Muscle layer of duodenum (tissue), 2 donors: ENCODE measurements at regions not wholly inside any gene's neighbourhood (a gene's known extent, or its start where the extent isn't known, plus 50 kb on each side); places are given as distances from the start of the nearest gene placed in this dataset.

Experiments used
- H3K27ac ChIP-seq: one replicate; pipeline ENCODE4 v1.7.0; 2013; ENCODE audit warnings: mild to moderate bottlenecking, low read length
- H3K27me3 ChIP-seq: one replicate; pipeline ENCODE4 v1.7.0; 2013; ENCODE audit warnings: low read depth, mild to moderate bottlenecking, control low read depth, low read length
- H3K36me3 ChIP-seq, 2 donors: one replicate each; pipeline ENCODE4 v1.7.0; 2013; ENCODE audit warnings: low read length in 2 of 2, control low read depth in 1 of 2, mild to moderate bottlenecking in 1 of 2; ENCODE audit not compliant: insufficient read depth in 2 of 2, control insufficient read depth in 1 of 2
- H3K4me1 ChIP-seq, 2 donors: one replicate each; pipeline ENCODE4 v1.7.0; 2013; ENCODE audit warnings: low read length in 2 of 2, mild to moderate bottlenecking in 2 of 2, control low read depth in 1 of 2, moderate library complexity in 1 of 2; ENCODE audit not compliant: insufficient read depth in 2 of 2, control insufficient read depth in 1 of 2
- H3K4me3 ChIP-seq, 2 donors: one replicate each; pipeline ENCODE4 v1.7.0; 2013; ENCODE audit warnings: low read length in 2 of 2, low read depth in 1 of 2, mild to moderate bottlenecking in 1 of 2
- H3K9me3 ChIP-seq, 2 donors: one replicate each; pipeline ENCODE4 v1.7.0; 2013; ENCODE audit warnings: low read length in 2 of 2, control low read depth in 1 of 2, mild to moderate bottlenecking in 1 of 2; ENCODE audit not compliant: control insufficient read depth in 1 of 2
- donor health status: healthy.

- Histone ChIP-seq H3K36me3 (no peaks in the 10 kb centered on the region), H3K4me3 (no peak overlapping the region), H3K27me3 (no peaks in the 10 kb centered on the region), H3K4me1 (no peaks in the 10 kb centered on the region), H3K9me3 (no peaks in the 10 kb centered on the region), H3K27ac (no peak overlapping the region)
These were observed 637.2 kb downstream of the TMTC2 start for GRCh38 chr12:83323866-83324265.

GRCh38 chr12:83322809-83323208 is 636.1 kb downstream of the TMTC2 start:
- Histone ChIP-seq H3K4me1 (peaks cover 0 to 3% of the 10 kb centered on the region in 2 donors), H3K27me3 (no peaks in the 10 kb centered on the region), H3K9me3 (no peaks in the 10 kb centered on the region), H3K36me3 (no peaks in the 10 kb centered on the region), H3K27ac (no peak overlapping the region), H3K4me3 (no peak overlapping the region)

- Histone ChIP-seq H3K9me3 (no peaks in the 10 kb centered on the region), H3K27ac (no peak overlapping the region), H3K27me3 (no peaks in the 10 kb centered on the region), H3K4me3 (no peak overlapping the region), H3K4me1 (peaks cover 0 to 5% of the 10 kb centered on the region in 2 donors), H3K36me3 (no peaks in the 10 kb centered on the region)
These were observed 635.3 kb downstream of the TMTC2 start for GRCh38 chr12:83321971-83322370.

GRCh38 chr12:83320350-83320749 is 633.6 kb downstream of the TMTC2 start:
- no peaks in the 10 kb centered on the region for H3K9me3 ChIP-seq
- H3K27me3 ChIP-seq = no peaks in the 10 kb centered on the region
- peaks cover 0 to 5% of the 10 kb centered on the region in 2 donors for H3K4me1 ChIP-seq
- H3K27ac ChIP-seq = no peak overlapping the region
- H3K4me3 ChIP-seq = no peak overlapping the region
- H3K36me3 ChIP-seq = no peaks in the 10 kb centered on the region

DNA sequence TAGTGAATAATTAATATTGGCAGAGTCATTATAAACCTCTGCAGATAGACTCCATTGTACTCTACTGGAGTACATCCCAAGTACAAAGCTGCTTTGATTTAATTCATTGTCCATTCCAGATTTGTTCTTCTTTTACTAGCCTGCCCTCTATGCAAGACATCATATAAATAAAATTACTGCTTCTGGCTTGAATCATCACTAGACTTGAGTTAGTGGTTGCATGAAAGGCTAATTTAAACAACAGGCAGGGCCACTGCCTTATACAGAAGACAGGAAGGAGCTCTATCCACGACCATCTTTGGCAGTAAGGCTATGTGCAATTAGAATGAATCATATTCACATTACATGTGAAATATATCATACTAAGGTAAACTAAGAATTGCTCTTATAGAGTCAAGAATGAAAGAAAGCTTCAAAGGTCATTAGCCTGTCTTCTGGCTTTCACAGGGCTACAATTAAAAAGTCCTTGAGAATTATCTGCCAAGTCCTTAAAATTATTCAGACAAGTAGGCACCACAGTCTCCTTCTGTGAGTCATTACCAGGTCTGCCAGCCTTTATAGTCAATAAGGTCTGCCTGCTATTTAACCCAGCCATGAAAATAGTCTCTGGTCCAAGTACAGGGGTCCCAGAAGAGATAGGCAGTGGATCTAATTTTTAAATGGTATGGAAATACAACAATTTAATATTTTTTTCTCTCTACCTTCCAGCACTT is 631.8 kb downstream of the TMTC2 start:
- Histone ChIP-seq H3K27me3 (no peaks in the 10 kb centered on the region), H3K4me1 (peaks cover 0 to 5% of the 10 kb centered on the region in 2 donors), H3K4me3 (no peak overlapping the region), H3K9me3 (no peaks in the 10 kb centered on the region), H3K27ac (peak overlapping the region; percentile 11), H3K36me3 (no peaks in the 10 kb centered on the region)

- Histone ChIP-seq H3K36me3 (no peaks in the 10 kb centered on the region), H3K27ac (peak overlapping the region; percentile 24), H3K27me3 (no peaks in the 10 kb centered on the region), H3K4me1 (peaks cover 0 to 5% of the 10 kb centered on the region in 2 donors), H3K9me3 (no peaks in the 10 kb centered on the region), H3K4me3 (no peak overlapping the region)
These were observed 630.9 kb downstream of the TMTC2 start for GRCh38 chr12:83317595-83317994.

DNA sequence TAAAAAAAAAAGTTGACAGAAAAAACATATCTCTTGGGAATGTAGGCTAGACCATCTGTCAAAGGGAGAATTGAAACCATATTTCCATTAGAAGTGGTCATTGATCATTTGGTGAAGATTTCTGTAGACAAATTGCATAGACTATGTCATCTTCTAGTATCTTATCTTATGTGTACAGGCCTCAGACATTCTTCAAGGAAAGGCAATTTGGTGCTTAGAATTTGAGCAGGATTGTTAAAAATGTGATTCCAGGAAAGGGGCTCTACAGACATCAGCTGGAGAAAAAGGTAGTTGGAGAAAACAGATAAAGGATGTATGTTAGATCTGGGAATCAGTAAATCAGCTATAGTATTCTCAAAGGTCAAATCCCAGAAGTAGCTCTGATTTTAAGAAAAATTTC is 627.1 kb downstream of the TMTC2 start:
- Histone ChIP-seq H3K4me3 (no peak overlapping the region), H3K4me1 (peaks cover 0 to 5% of the 10 kb centered on the region in 2 donors), H3K27ac (no peak overlapping the region), H3K27me3 (no peaks in the 10 kb centered on the region), H3K36me3 (no peaks in the 10 kb centered on the region), H3K9me3 (no peaks in the 10 kb centered on the region)

- H3K4me3 ChIP-seq = no peak overlapping the region
- H3K4me1 ChIP-seq = peaks cover 0 to 5% of the 10 kb centered on the region in 2 donors
- H3K36me3 ChIP-seq = no peaks in the 10 kb centered on the region
- no peaks in the 10 kb centered on the region for H3K27me3 ChIP-seq
- H3K9me3 ChIP-seq = no peaks in the 10 kb centered on the region
- no peak overlapping the region for H3K27ac ChIP-seq
These were observed 626.6 kb downstream of the TMTC2 start for GRCh38 chr12:83313322-83313721.

DNA sequence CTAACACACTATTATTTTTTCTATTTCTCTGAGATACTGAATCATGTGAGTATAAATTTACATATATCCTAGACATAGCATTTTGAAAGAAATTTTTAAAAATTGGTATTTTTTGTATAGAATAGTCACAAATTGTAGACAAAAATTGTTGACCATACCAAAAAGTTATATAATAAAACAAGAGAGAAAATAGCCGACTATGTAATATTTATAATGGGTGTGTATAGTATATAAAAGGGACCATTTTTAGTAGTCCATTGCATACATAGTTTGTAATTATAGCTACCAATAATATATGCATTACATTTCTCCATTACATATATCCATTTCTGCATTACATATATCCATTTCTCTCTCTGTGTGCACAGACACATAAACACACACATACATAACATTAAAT is 590.2 kb downstream of the TMTC2 start:
- H3K36me3 ChIP-seq = no peaks in the 10 kb centered on the region
- H3K27ac ChIP-seq = no peak overlapping the region
- no peak overlapping the region for H3K4me3 ChIP-seq
- no peaks in the 10 kb centered on the region for H3K4me1 ChIP-seq
- no peaks in the 10 kb centered on the region for H3K9me3 ChIP-seq
- no peaks in the 10 kb centered on the region for H3K27me3 ChIP-seq

- Histone ChIP-seq H3K4me1 (no peaks in the 10 kb centered on the region), H3K4me3 (no peak overlapping the region), H3K36me3 (no peaks in the 10 kb centered on the region), H3K9me3 (no peaks in the 10 kb centered on the region), H3K27ac (no peak overlapping the region), H3K27me3 (no peaks in the 10 kb centered on the region)
These were observed 584.5 kb downstream of the TMTC2 start for GRCh38 chr12:83271201-83271600.

- Histone ChIP-seq H3K27ac (no peak overlapping the region), H3K4me3 (no peak overlapping the region), H3K36me3 (no peaks in the 10 kb centered on the region), H3K9me3 (no peaks in the 10 kb centered on the region), H3K27me3 (no peaks in the 10 kb centered on the region), H3K4me1 (no peaks in the 10 kb centered on the region)
These were observed 579.1 kb downstream of the TMTC2 start for GRCh38 chr12:83265808-83266207.

DNA sequence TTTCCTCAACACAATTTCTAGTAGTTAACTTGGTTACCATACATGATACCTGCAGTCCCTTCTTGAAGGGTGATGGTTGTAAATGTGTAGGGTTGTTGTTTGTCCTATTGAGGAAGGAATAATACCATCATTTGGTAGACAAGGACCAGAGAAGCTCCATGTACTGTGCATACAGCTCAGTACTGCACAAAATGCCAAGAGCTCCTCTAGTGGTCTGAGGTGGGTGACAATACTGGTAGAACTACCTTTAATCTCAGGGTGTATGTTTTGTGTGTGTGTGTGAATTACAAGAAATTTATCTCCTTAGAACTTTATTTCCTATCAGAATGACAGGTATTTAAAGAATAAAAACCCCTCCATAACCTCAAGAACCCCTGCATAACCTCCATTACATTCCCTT is 575.3 kb downstream of the TMTC2 start:
- H3K4me3 ChIP-seq = no peak overlapping the region
- no peaks in the 10 kb centered on the region for H3K36me3 ChIP-seq
- H3K4me1 ChIP-seq = no peaks in the 10 kb centered on the region
- no peak overlapping the region for H3K27ac ChIP-seq
- H3K9me3 ChIP-seq = no peaks in the 10 kb centered on the region
- H3K27me3 ChIP-seq = no peaks in the 10 kb centered on the region
